IPS-18c (cell line): ENCODE measurements at regions not wholly inside any gene's neighbourhood (a gene's known extent, or its start where the extent isn't known, plus 50 kb on each side); places are given as distances from the start of the nearest gene placed in this dataset.

ENCODE experiments used
- H3K4me3 ChIP-seq: 2 replicates; pipeline ENCODE4 v1.7.0; 2013; ENCODE audit warnings: low read depth, mild to moderate bottlenecking, low read length, moderate library complexity; ENCODE audit not compliant: insufficient read depth
- H3K9me3 ChIP-seq: one replicate; pipeline ENCODE4 v1.6.1; 2013; ENCODE audit warnings: mild to moderate bottlenecking, low read length, moderate library complexity; ENCODE audit not compliant: control insufficient read depth, insufficient read depth

GRCh38 chr4:123554801-123555232, 158.2 kb downstream of the SPRY1 start:
- Histone ChIP-seq H3K9me3 (no peaks in the 10 kb centered on the region), H3K4me3 (no peak overlapping the region)

GRCh38 chr4:123555233-123555806, 158.7 kb downstream of the SPRY1 start:
- Histone ChIP-seq H3K4me3 (no peak overlapping the region), H3K9me3 (no peaks in the 10 kb centered on the region)

DNA sequence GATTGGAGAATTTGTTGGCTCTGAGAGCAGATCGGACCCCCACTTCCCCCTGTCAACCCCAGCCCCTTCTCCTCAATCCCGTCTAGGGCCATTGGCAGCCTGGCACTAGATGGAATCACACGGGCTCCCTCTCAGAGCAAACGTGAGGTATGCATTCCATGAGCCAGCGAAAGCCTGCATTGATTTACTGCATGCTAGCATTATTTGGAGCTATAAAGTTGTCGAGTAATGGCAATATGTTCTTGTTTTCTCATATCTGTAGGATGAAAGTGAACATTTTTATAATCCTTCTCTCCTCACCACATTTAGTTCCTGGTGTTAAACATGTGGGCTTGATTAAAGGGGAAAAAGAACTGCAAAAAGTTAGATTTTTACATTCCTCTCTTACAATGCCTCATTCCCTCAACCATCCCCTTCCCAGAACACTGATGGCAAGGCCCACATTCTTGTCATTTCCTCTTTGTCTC, 159.2 kb downstream of the SPRY1 start:
- no peak overlapping the region for H3K4me3 ChIP-seq
- H3K9me3 ChIP-seq, result no peaks in the 10 kb centered on the region

GRCh38 chr4:123556526-123556925, 159.9 kb downstream of the SPRY1 start:
- Histone ChIP-seq H3K9me3 (no peaks in the 10 kb centered on the region), H3K4me3 (no peak overlapping the region)

- Histone ChIP-seq H3K4me3 (no peak overlapping the region), H3K9me3 (no peaks in the 10 kb centered on the region)
These were observed 161.4 kb downstream of the SPRY1 start for GRCh38 chr4:123557857-123558536.

- H3K4me3 ChIP-seq, result no peak overlapping the region
- no peaks in the 10 kb centered on the region for H3K9me3 ChIP-seq
These were observed 162.3 kb downstream of the SPRY1 start for GRCh38 chr4:123558865-123559264.

DNA sequence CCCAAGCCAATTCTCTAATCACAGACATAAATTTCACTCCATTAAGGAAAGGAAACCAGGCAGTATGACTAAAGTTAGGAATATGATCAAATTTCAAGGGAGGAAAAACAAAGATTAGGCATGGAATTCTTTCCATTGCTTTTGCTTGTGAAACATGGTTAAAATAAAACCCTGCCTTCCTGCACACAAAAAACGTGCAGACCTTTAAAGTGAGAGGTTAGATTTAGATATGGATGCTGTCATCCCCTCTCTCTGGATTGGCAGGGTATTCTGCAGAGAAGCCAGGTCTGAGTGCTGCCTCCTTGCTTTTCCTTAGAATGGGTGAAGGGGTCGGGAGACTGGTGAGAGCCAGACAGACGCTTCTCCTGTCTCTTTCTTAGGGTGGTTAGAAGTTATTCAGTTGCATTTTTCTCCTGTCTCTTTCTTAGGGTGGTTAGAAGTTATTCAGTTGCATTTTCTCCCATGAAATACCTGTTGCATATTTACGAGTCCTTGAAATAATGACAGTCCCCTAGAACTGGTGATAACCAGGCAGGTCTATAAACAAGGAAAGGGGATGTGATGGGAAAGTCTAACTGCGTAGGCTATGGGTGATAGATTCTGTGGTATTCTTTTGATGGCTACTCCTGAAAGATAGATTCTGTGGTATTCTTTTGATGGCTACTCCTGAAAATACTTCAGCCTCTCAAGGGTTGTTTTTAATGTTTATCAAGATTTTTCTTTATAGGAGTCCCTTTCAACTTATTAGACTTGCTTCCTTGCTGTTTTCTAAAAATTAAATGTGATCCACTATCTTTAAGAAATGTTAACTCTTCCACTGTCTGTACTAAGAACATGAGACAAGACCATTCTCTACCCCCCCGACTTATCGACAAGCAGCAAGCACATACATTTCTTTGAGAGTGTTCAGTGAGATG, 163.6 kb downstream of the SPRY1 start:
- Histone ChIP-seq H3K4me3 (no peak overlapping the region), H3K9me3 (no peaks in the 10 kb centered on the region)

GRCh38 chr4:123561525-123561924, 164.9 kb downstream of the SPRY1 start:
- no peaks in the 10 kb centered on the region for H3K9me3 ChIP-seq

GRCh38 chr4:123562994-123563750, 166.6 kb downstream of the SPRY1 start:
- Histone ChIP-seq H3K9me3 (no peaks in the 10 kb centered on the region), H3K4me3 (no peak overlapping the region)

More at GRCh38 chr4:123561525-123561924, 164.9 kb downstream of the SPRY1 start:
- no peak overlapping the region for H3K4me3 ChIP-seq

GRCh38 chr4:123564758-123565346, 168.3 kb downstream of the SPRY1 start:
- Histone ChIP-seq H3K4me3 (no peak overlapping the region), H3K9me3 (no peaks in the 10 kb centered on the region)

GRCh38 chr4:123568936-123569335, 172.3 kb downstream of the SPRY1 start:
- Histone ChIP-seq H3K9me3 (no peaks in the 10 kb centered on the region), H3K4me3 (no peak overlapping the region)

DNA sequence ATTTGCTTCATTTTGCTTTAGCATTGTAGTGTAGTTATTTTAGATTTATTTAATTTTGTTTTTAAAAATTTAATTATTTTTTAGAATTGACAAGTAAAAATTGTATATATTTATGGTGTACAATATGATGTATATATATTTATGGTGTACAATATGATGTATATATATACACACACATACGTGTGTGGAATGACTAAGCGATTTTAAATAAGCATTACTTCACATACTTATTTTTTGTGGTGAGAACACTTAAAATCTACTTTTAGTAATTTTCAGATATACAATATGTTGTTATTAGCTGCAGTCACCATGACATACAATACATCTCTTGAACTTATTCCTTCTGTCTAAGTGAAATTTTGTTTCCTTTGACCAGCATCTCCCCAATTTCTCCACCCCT, 172.9 kb downstream of the SPRY1 start:
- H3K9me3 ChIP-seq, result no peaks in the 10 kb centered on the region
- no peak overlapping the region for H3K4me3 ChIP-seq

DNA sequence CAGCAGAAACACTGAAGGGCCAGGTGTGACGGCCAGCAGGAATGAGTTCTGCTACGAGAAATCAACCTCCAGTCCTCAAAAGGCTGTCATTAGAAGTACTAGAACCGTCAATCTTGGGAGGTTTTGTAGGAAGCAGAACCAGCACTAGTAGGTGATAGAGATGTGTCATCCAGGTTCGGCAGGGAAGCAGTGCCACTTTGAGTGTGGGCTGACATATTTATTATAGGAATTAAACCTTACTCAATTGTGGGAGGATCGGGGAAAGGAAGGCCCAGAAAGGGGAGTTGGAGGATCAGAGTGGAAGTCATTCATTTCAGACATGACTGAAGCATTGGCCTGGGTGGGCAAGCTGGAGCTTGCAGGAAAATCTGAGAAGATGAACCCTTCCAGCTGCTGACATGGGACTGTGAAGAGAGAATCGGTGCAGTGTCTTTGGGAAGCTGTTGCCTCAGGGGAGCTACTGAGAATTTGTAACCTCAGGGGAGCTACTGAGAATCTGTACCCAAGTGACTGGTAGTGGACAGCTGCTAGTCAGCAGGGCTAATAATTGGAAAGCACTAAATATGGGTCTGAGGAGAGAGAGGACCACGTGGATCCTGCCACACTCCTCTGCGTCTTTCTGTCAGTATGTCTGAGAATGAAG, 177.4 kb downstream of the SPRY1 start:
- no peaks in the 10 kb centered on the region for H3K9me3 ChIP-seq
- H3K4me3 ChIP-seq, result no peak overlapping the region

GRCh38 chr4:123575291-123575690, 178.7 kb downstream of the SPRY1 start:
- Histone ChIP-seq H3K4me3 (no peak overlapping the region), H3K9me3 (no peaks in the 10 kb centered on the region)

- no peaks in the 10 kb centered on the region for H3K9me3 ChIP-seq
- no peak overlapping the region for H3K4me3 ChIP-seq
These were observed 180.8 kb downstream of the SPRY1 start for GRCh38 chr4:123577225-123577906.
